ENCODE measurements at regions not wholly inside any gene's neighbourhood (a gene's known extent, or its start where the extent isn't known, plus 50 kb on each side); places are given as distances from the start of the nearest gene placed in this dataset.

- TF ChIP-seq POLR2AphosphoS5 (IDR thresholded peaks at IDR 0.05; ENCODE audit: low read depth, low read length) = no peak
- no peak for TF ChIP-seq REST (IDR thresholded peaks at IDR 0.05; ENCODE audit: insufficient read depth in 1 of 2, low read depth in 2 of 2, low read length in 2 of 2)
- TF ChIP-seq FOXP2 (optimal IDR thresholded peaks at IDR 0.05; ENCODE audit: borderline replicate concordance, extremely low read depth, extremely low read length, insufficient read depth) = no peak
- no peak for TF ChIP-seq TAF1 (IDR thresholded peaks at IDR 0.05; ENCODE audit: borderline replicate concordance, insufficient read depth, low read length)
- TF ChIP-seq SIN3A (IDR thresholded peaks at IDR 0.05; ENCODE audit: borderline replicate concordance, insufficient read depth, low read length) = no peak
Measured at GRCh38 chr10:44046605-44047004, 338.3 kb downstream of the CXCL12 start.

DNA sequence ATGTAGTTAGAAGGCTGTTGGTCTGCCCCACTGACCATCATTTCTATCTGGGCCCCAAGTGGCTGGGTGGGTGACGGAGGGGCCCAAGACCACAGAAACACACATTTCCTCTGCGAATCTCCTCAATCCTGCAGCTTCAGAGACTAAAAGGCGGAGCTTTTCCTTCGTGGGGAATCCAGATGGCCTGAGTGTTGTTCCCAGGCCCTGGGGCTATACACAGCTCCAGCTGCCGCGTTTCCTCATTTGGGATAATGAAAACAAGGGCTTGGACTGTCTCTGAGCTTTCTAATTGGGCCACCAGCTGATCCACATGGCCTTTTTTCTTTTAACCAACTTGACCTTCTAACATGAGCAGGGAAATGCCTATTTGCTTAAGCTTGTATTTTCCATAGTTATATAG, 339.9 kb downstream of the CXCL12 start:
- TF ChIP-seq TAF1 (IDR thresholded peaks at IDR 0.05; ENCODE audit: borderline replicate concordance, insufficient read depth, low read length) (no peak), FOXP2 (optimal IDR thresholded peaks at IDR 0.05; ENCODE audit: borderline replicate concordance, extremely low read depth, extremely low read length, insufficient read depth) (no peak), POLR2AphosphoS5 (IDR thresholded peaks at IDR 0.05; ENCODE audit: low read depth, low read length) (no peak), SIN3A (IDR thresholded peaks at IDR 0.05; ENCODE audit: borderline replicate concordance, insufficient read depth, low read length) (no peak), REST (IDR thresholded peaks at IDR 0.05; ENCODE audit: insufficient read depth in 1 of 2, low read depth in 2 of 2, low read length in 2 of 2) (no peak)

GRCh38 chr10:44044549-44044948, 340.3 kb downstream of the CXCL12 start:
- no peak for TF ChIP-seq FOXP2 (optimal IDR thresholded peaks at IDR 0.05; ENCODE audit: borderline replicate concordance, extremely low read depth, extremely low read length, insufficient read depth)
- no peak for TF ChIP-seq REST (IDR thresholded peaks at IDR 0.05; ENCODE audit: insufficient read depth in 1 of 2, low read depth in 2 of 2, low read length in 2 of 2)
- TF ChIP-seq POLR2AphosphoS5 (IDR thresholded peaks at IDR 0.05; ENCODE audit: low read depth, low read length) = no peak
- TF ChIP-seq TAF1 (IDR thresholded peaks at IDR 0.05; ENCODE audit: borderline replicate concordance, insufficient read depth, low read length) = no peak
- no peak for TF ChIP-seq SIN3A (IDR thresholded peaks at IDR 0.05; ENCODE audit: borderline replicate concordance, insufficient read depth, low read length)

DNA sequence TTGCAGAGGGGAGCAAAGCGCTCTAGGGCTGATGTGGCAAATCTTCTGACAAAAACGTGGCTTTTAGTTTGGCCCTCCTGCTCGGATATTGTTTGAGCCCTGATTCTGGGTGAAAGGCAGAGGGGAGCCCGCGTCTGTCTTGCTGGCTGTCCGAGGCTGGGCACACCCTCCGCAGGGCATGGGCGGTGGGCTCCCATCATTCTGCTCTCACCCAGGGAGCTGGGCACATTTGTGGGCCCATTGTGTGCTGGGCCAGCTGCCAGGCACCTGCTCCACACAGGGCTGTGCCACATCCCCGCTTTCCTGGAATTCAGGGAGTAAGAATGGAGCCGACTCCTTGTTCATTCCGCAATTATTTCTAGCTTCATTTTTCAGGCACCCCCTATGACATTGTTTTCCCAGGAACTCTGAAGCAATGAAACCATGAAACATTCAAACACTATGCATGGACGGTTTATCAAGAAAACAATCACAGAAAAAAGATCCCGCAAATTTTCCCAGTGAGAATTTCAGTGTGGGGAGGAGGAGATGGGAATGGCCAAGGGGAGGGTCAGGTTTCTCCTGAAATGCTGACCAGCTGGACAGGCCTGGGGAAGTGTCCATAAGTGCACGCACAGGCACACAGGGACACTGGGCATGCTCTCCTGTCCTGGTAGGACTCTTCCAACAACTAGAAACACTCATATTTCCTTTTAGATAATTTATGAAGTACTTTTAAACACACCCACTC, 341.1 kb downstream of the CXCL12 start:
- no peak for TF ChIP-seq REST (IDR thresholded peaks at IDR 0.05; ENCODE audit: insufficient read depth in 1 of 2, low read depth in 2 of 2, low read length in 2 of 2)
